ENCODE measurements at regions not wholly inside any gene's neighbourhood (a gene's known extent, or its start where the extent isn't known, plus 50 kb on each side); places are given as distances from the start of the nearest gene placed in this dataset.

- TF ChIP-seq EZH2 (IDR thresholded peaks at IDR 0.05; ENCODE audit: borderline replicate concordance, low read length) (no peak), CTCF (conservative IDR thresholded peaks at IDR 0.05 in 1 of 2, IDR thresholded peaks at IDR 0.05 in 1 of 2; ENCODE audit: extremely low read depth in 1 of 2, insufficient read depth in 1 of 2, low read depth in 1 of 2, low read length in 2 of 2) (no peak)
Measured at GRCh38 chr9:75833778-75834177, 56.7 kb upstream of the PCSK5 start.
